NCI-H82 treated with DMSO at 0.1 percent for 48 hours (cell line): ENCODE measurements at regions not wholly inside any gene's neighbourhood (a gene's known extent, or its start where the extent isn't known, plus 50 kb on each side); places are given as distances from the start of the nearest gene placed in this dataset.
"Not testable (repeated sequence)": the region's sequence is repeated elsewhere in the genome, so short reads cannot be mapped to it uniquely, and the experiment has no call there.

Experiments used
- DNase-seq: peaks from one replicate; lab custom pipeline; 2025; ENCODE audit not compliant: unreplicated experiment; lab: John Stamatoyannopoulos, UW

GRCh38 chr10:53543410-53543809 is 770.8 kb upstream of the MBL2 start:
- DNase-seq, result no peak

- no peak for DNase-seq
Measured at GRCh38 chr10:53537508-53537907, 764.9 kb upstream of the MBL2 start.

GRCh38 chr10:53536322-53536721 is 763.7 kb upstream of the MBL2 start:
- no peak for DNase-seq

GRCh38 chr10:53534428-53534827 is 761.8 kb upstream of the MBL2 start:
- DNase-seq, result no peak

- DNase-seq, result no peak
Measured at GRCh38 chr10:53528974-53529373, 756.4 kb upstream of the MBL2 start.

GRCh38 chr10:53521046-53521445 is 748.5 kb upstream of the MBL2 start:
- DNase-seq, result no peak

- DNase-seq, result no peak
Measured at GRCh38 chr10:53508197-53508596, 735.6 kb upstream of the MBL2 start.

- DNase-seq, result not testable (repeated sequence)
Measured at GRCh38 chr10:53504492-53504891, 731.9 kb upstream of the MBL2 start.

GRCh38 chr10:53491774-53492173 is 719.2 kb upstream of the MBL2 start:
- DNase-seq, result no peak

GRCh38 chr10:53490553-53490952 is 718.0 kb upstream of the MBL2 start:
- no peak for DNase-seq

GRCh38 chr10:53489335-53490182 is 717.0 kb upstream of the MBL2 start:
- DNase-seq, result no peak

GRCh38 chr10:53487019-53487983 is 714.7 kb upstream of the MBL2 start:
- no peak for DNase-seq

GRCh38 chr10:53485422-53485821 is 712.8 kb upstream of the MBL2 start:
- not testable (repeated sequence) for DNase-seq

GRCh38 chr10:53479365-53479764 is 706.8 kb upstream of the MBL2 start:
- no peak for DNase-seq

- DNase-seq, result no peak
Measured at GRCh38 chr10:53477313-53477675, 704.7 kb upstream of the MBL2 start.

- DNase-seq, result no peak
Measured at GRCh38 chr10:53476650-53477312, 704.2 kb upstream of the MBL2 start.

- no peak for DNase-seq
Measured at GRCh38 chr10:53469383-53469782, 696.8 kb upstream of the MBL2 start.

- DNase-seq, result no peak
Measured at GRCh38 chr10:53463539-53463938, 691.0 kb upstream of the MBL2 start.

- DNase-seq, result no peak
Measured at GRCh38 chr10:53458007-53458406, 685.4 kb upstream of the MBL2 start.

GRCh38 chr10:53453196-53453595 is 680.6 kb upstream of the MBL2 start:
- DNase-seq, result peak; percentile 0

- no peak for DNase-seq
Measured at GRCh38 chr10:53447576-53447975, 675.0 kb upstream of the MBL2 start.
